GM18508 (cell line): ENCODE measurements at regions not wholly inside any gene's neighbourhood (a gene's known extent, or its start where the extent isn't known, plus 50 kb on each side); places are given as distances from the start of the nearest gene placed in this dataset.

Experiments
- ATAC-seq: cut with Tn5 transposase; IDR thresholded peaks from one replicate; pipeline ENCODE4 v1.9.1; 2021; ENCODE audit warnings: moderate number of reproducible peaks; ENCODE audit not compliant: insufficient read depth, unreplicated experiment

GRCh38 chr20:52361650-52362049 lies 170.1 kb upstream of the ZFP64 start:
- ATAC-seq, result no peak

GRCh38 chr20:52349806-52350205 lies 158.2 kb upstream of the ZFP64 start:
- no peak for ATAC-seq

GRCh38 chr20:52348434-52348833 lies 156.9 kb upstream of the ZFP64 start:
- no peak for ATAC-seq

GRCh38 chr20:52346797-52347196 lies 155.2 kb upstream of the ZFP64 start:
- no peak for ATAC-seq

GRCh38 chr20:52342913-52343312 lies 151.3 kb upstream of the ZFP64 start:
- ATAC-seq, result no peak

- no peak for ATAC-seq
Observed at GRCh38 chr20:52340036-52340634, 148.6 kb upstream of the ZFP64 start.

- ATAC-seq, result no peak
Observed at GRCh38 chr20:52332649-52333250, 141.2 kb upstream of the ZFP64 start.

GRCh38 chr20:52332230-52332629 lies 140.7 kb upstream of the ZFP64 start:
- ATAC-seq, result no peak

- ATAC-seq, result no peak
Observed at GRCh38 chr20:52331655-52332054, 140.1 kb upstream of the ZFP64 start.

- no peak for ATAC-seq
Observed at GRCh38 chr20:52321396-52321795, 129.8 kb upstream of the ZFP64 start.

GRCh38 chr20:52318651-52319050 lies 127.1 kb upstream of the ZFP64 start:
- ATAC-seq, result no peak

- ATAC-seq, result no peak
Observed at GRCh38 chr20:52313341-52313963, 121.9 kb upstream of the ZFP64 start.

GRCh38 chr20:52312132-52312729 lies 120.7 kb upstream of the ZFP64 start:
- no peak for ATAC-seq

GRCh38 chr20:52311209-52311794 lies 119.7 kb upstream of the ZFP64 start:
- ATAC-seq, result no peak

- ATAC-seq, result no peak
Observed at GRCh38 chr20:52309181-52309580, 117.6 kb upstream of the ZFP64 start.

- ATAC-seq, result no peak
Observed at GRCh38 chr20:52306477-52306876, 114.9 kb upstream of the ZFP64 start.

GRCh38 chr20:52305858-52306257 lies 114.3 kb upstream of the ZFP64 start:
- no peak for ATAC-seq

GRCh38 chr20:52305024-52305645 lies 113.6 kb upstream of the ZFP64 start:
- no peak for ATAC-seq

GRCh38 chr20:52303281-52303950 lies 111.8 kb upstream of the ZFP64 start:
- no peak for ATAC-seq

- ATAC-seq, result no peak
Observed at GRCh38 chr20:52302736-52303135, 111.2 kb upstream of the ZFP64 start.
